NCI-H2107 (cell line): ENCODE measurements at regions not wholly inside any gene's neighbourhood (a gene's known extent, or its start where the extent isn't known, plus 50 kb on each side); places are given as distances from the start of the nearest gene placed in this dataset.

ENCODE experiments used
- DNase-seq: peaks from one replicate; lab custom pipeline; 2025; lab: John Stamatoyannopoulos, UW

GRCh38 chr13:32910530-32910929 lies 105.7 kb upstream of the KL start:
- DNase-seq = no peak

- DNase-seq = no peak
These were observed 104.7 kb upstream of the KL start for GRCh38 chr13:32911506-32911905.

- DNase-seq = no peak
These were observed 101.5 kb upstream of the KL start for GRCh38 chr13:32914686-32915085.

GRCh38 chr13:32917504-32917903 lies 98.7 kb upstream of the KL start:
- DNase-seq = no peak

- DNase-seq = no peak
These were observed 92.5 kb upstream of the KL start for GRCh38 chr13:32923725-32924124.

GRCh38 chr13:32924886-32925285 lies 91.3 kb upstream of the KL start:
- no peak for DNase-seq

GRCh38 chr13:32925506-32925905 lies 90.7 kb upstream of the KL start:
- DNase-seq = no peak

- no peak for DNase-seq
These were observed 83.8 kb upstream of the KL start for GRCh38 chr13:32932376-32932775.

- no peak for DNase-seq
These were observed 79.5 kb upstream of the KL start for GRCh38 chr13:32936716-32937115.

- no peak for DNase-seq
These were observed 77.9 kb upstream of the KL start for GRCh38 chr13:32938314-32938713.

GRCh38 chr13:32938907-32939306 lies 77.3 kb upstream of the KL start:
- no peak for DNase-seq

- DNase-seq = peak; percentile 14
These were observed 75.6 kb upstream of the KL start for GRCh38 chr13:32940601-32941000.

- DNase-seq = no peak
These were observed 74.9 kb upstream of the KL start for GRCh38 chr13:32941368-32941767.

GRCh38 chr13:32946558-32946957 lies 69.7 kb upstream of the KL start:
- no peak for DNase-seq

GRCh38 chr13:32947411-32948276 lies 68.6 kb upstream of the KL start:
- DNase-seq = no peak

GRCh38 chr13:32949820-32950219 lies 66.4 kb upstream of the KL start:
- no peak for DNase-seq

GRCh38 chr13:32951580-32951979 lies 64.6 kb upstream of the KL start:
- no peak for DNase-seq

GRCh38 chr13:32955881-32956594 lies 60.2 kb upstream of the KL start:
- DNase-seq = no peak

- DNase-seq = no peak
These were observed 59.7 kb upstream of the KL start for GRCh38 chr13:32956595-32956933.

- no peak for DNase-seq
These were observed 55.6 kb upstream of the KL start for GRCh38 chr13:32960626-32961025.

GRCh38 chr13:32961724-32962123 lies 54.5 kb upstream of the KL start:
- DNase-seq = no peak

- DNase-seq = no peak
These were observed 53.9 kb upstream of the KL start for GRCh38 chr13:32962342-32962741.

GRCh38 chr13:32964987-32965386 lies 51.2 kb upstream of the KL start:
- DNase-seq = no peak
